ENCODE measurements at regions not wholly inside any gene's neighbourhood (a gene's known extent, or its start where the extent isn't known, plus 50 kb on each side); places are given as distances from the start of the nearest gene placed in this dataset.
"Not testable (repeated sequence)": the region's sequence is repeated elsewhere in the genome, so short reads cannot be mapped to it uniquely, and the experiment has no call there.

DNA sequence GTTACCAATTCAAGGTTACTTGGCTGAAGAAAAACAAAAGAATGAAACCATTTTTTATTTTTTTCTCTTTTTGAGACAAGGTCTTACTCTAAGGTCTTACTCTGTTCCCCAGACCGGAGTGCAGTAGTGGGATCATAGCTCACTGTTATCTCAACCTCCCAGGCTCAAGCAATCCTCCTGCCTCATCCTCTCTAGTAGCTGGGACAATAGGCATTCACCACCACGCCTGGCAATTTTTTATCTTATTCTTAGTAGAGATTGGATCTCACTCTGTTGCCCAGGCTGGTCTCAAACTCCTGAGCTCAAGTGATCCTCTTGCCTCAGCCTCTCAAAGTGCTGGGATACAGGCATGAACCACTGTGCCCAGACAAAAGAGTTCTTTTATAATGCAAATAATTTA lies 3732.0 kb upstream of the OR11H1 start:
- H3K4me2 ChIP-seq (ENCODE audit: insufficient read depth, low read length, poor library complexity, severe bottlenecking); H2BK5ac ChIP-seq (ENCODE audit: low read length); DNase-seq (ENCODE audit: low spot score); H3K18ac ChIP-seq (ENCODE audit: low read length); H3K36me3 ChIP-seq (replicated peaks in 1 of 2; ENCODE audit: control insufficient read depth in 2 of 2, insufficient read depth in 2 of 2, low read length in 2 of 2); H3K14ac ChIP-seq (ENCODE audit: low read length); H3K4me3 ChIP-seq (ENCODE audit: low read length in 2 of 2); H2AK5ac ChIP-seq (ENCODE audit: low read depth, low read length); H3K27me3 ChIP-seq (ENCODE audit: control insufficient read depth in 3 of 3, insufficient read depth in 3 of 3, low read depth in 1 of 3, low read length in 3 of 3); H2AFZ ChIP-seq (ENCODE audit: low read length); H4K91ac ChIP-seq (ENCODE audit: low read depth, low read length, poor library complexity); H3K9me3 ChIP-seq (replicated peaks in 1 of 2; ENCODE audit: control insufficient read depth in 2 of 2, insufficient read depth in 1 of 2, low read depth in 1 of 2, low read length in 2 of 2); H4K8ac ChIP-seq (ENCODE audit: low read depth, low read length); H3K4me1 ChIP-seq (ENCODE audit: control insufficient read depth in 2 of 2, insufficient read depth in 1 of 2, low read depth in 1 of 2, low read length in 2 of 2); H3K4ac ChIP-seq (ENCODE audit: low read length); H3K23ac ChIP-seq (ENCODE audit: low read depth, low read length, poor library complexity); H2BK12ac ChIP-seq (ENCODE audit: low read length); H3K27ac ChIP-seq (replicated peaks; ENCODE audit: low read length); H2BK120ac ChIP-seq (ENCODE audit: low read depth, low read length); H2BK15ac ChIP-seq (ENCODE audit: low read length); H3K79me1 ChIP-seq (ENCODE audit: low read depth, low read length); H3K9ac ChIP-seq (ENCODE audit: low read depth, low read length, poor library complexity): not testable (repeated sequence)
- no CpG with 5 or more reads among the region's 2 CpGs for WGBS, 2 donors (ENCODE audit: extremely low coverage in 2 of 2, insufficient read length in 2 of 2, insufficient replicate concordance in 1 of 2)

DNA sequence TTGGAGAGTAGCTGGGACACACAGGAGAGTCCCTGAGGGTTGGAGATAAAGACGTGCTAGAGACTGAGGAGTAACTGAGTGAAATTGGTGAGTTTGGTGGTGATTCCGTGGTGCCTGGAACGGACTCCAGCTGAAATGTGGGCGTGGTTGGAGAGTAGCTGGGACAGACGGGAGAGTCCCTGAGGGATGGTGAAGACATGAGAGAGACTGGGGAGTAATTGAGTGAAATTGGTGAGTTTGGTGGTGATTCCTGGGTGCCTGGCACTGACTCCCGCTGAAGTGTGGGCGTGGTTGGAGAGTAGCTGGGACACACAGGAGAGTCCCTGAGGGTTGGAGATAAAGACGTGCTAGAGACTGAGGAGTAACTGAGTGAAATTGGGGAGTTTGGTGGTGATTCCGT lies 3712.5 kb upstream of the OR11H1 start:
- H3K4me2 ChIP-seq (ENCODE audit: insufficient read depth, low read length, poor library complexity, severe bottlenecking); H3K18ac ChIP-seq (ENCODE audit: low read length); H2BK12ac ChIP-seq (ENCODE audit: low read length); H4K91ac ChIP-seq (ENCODE audit: low read depth, low read length, poor library complexity); H3K9ac ChIP-seq (ENCODE audit: low read depth, low read length, poor library complexity); H2BK5ac ChIP-seq (ENCODE audit: low read length); H3K14ac ChIP-seq (ENCODE audit: low read length); H3K4ac ChIP-seq (ENCODE audit: low read length); H2BK15ac ChIP-seq (ENCODE audit: low read length); H3K4me3 ChIP-seq (ENCODE audit: low read length in 2 of 2); H3K79me1 ChIP-seq (ENCODE audit: low read depth, low read length); H3K27me3 ChIP-seq (ENCODE audit: control insufficient read depth in 3 of 3, insufficient read depth in 3 of 3, low read depth in 1 of 3, low read length in 3 of 3); H3K4me1 ChIP-seq (ENCODE audit: control insufficient read depth in 2 of 2, insufficient read depth in 1 of 2, low read depth in 1 of 2, low read length in 2 of 2); H4K8ac ChIP-seq (ENCODE audit: low read depth, low read length); H2BK120ac ChIP-seq (ENCODE audit: low read depth, low read length); H3K9me3 ChIP-seq (replicated peaks in 1 of 2; ENCODE audit: control insufficient read depth in 2 of 2, insufficient read depth in 1 of 2, low read depth in 1 of 2, low read length in 2 of 2); H3K36me3 ChIP-seq (replicated peaks in 1 of 2; ENCODE audit: control insufficient read depth in 2 of 2, insufficient read depth in 2 of 2, low read length in 2 of 2); H3K27ac ChIP-seq (replicated peaks; ENCODE audit: low read length); H2AFZ ChIP-seq (ENCODE audit: low read length); H2AK5ac ChIP-seq (ENCODE audit: low read depth, low read length); H3K23ac ChIP-seq (ENCODE audit: low read depth, low read length, poor library complexity); DNase-seq (ENCODE audit: low spot score): not testable (repeated sequence)
- no CpG with 5 or more reads among the region's 9 CpGs for WGBS, 2 donors (ENCODE audit: extremely low coverage in 2 of 2, insufficient read length in 2 of 2, insufficient replicate concordance in 1 of 2)

- not testable (repeated sequence) for H2BK12ac ChIP-seq (ENCODE audit: low read length); H3K4me2 ChIP-seq (ENCODE audit: insufficient read depth, low read length, poor library complexity, severe bottlenecking); H3K4me1 ChIP-seq (ENCODE audit: control insufficient read depth in 2 of 2, insufficient read depth in 1 of 2, low read depth in 1 of 2, low read length in 2 of 2); H3K18ac ChIP-seq (ENCODE audit: low read length); H3K36me3 ChIP-seq (replicated peaks in 1 of 2; ENCODE audit: control insufficient read depth in 2 of 2, insufficient read depth in 2 of 2, low read length in 2 of 2); DNase-seq (ENCODE audit: low spot score); H3K9me3 ChIP-seq (replicated peaks in 1 of 2; ENCODE audit: control insufficient read depth in 2 of 2, insufficient read depth in 1 of 2, low read depth in 1 of 2, low read length in 2 of 2); H3K27ac ChIP-seq (replicated peaks; ENCODE audit: low read length); H2BK15ac ChIP-seq (ENCODE audit: low read length); H3K14ac ChIP-seq (ENCODE audit: low read length); H4K91ac ChIP-seq (ENCODE audit: low read depth, low read length, poor library complexity); H2AFZ ChIP-seq (ENCODE audit: low read length); H2AK5ac ChIP-seq (ENCODE audit: low read depth, low read length); H3K4ac ChIP-seq (ENCODE audit: low read length); H3K23ac ChIP-seq (ENCODE audit: low read depth, low read length, poor library complexity); H2BK120ac ChIP-seq (ENCODE audit: low read depth, low read length); H3K4me3 ChIP-seq (ENCODE audit: low read length in 2 of 2); H4K8ac ChIP-seq (ENCODE audit: low read depth, low read length); H3K79me1 ChIP-seq (ENCODE audit: low read depth, low read length); H3K9ac ChIP-seq (ENCODE audit: low read depth, low read length, poor library complexity); H2BK5ac ChIP-seq (ENCODE audit: low read length); H3K27me3 ChIP-seq (ENCODE audit: control insufficient read depth in 3 of 3, insufficient read depth in 3 of 3, low read depth in 1 of 3, low read length in 3 of 3)
- no CpG with 5 or more reads among the region's 5 CpGs for WGBS, 2 donors (ENCODE audit: extremely low coverage in 2 of 2, insufficient read length in 2 of 2, insufficient replicate concordance in 1 of 2)
Observed at GRCh38 chr22:11818845-11819244, 3709.1 kb upstream of the OR11H1 start.

GRCh38 chr22:11822326-11822725 lies 3705.7 kb upstream of the OR11H1 start:
- DNase-seq (ENCODE audit: low spot score); H3K4me3 ChIP-seq (ENCODE audit: low read length in 2 of 2); H3K79me1 ChIP-seq (ENCODE audit: low read depth, low read length); H2AFZ ChIP-seq (ENCODE audit: low read length); H3K4me2 ChIP-seq (ENCODE audit: insufficient read depth, low read length, poor library complexity, severe bottlenecking); H2BK12ac ChIP-seq (ENCODE audit: low read length); H3K9me3 ChIP-seq (replicated peaks in 1 of 2; ENCODE audit: control insufficient read depth in 2 of 2, insufficient read depth in 1 of 2, low read depth in 1 of 2, low read length in 2 of 2); H3K18ac ChIP-seq (ENCODE audit: low read length); H3K36me3 ChIP-seq (replicated peaks in 1 of 2; ENCODE audit: control insufficient read depth in 2 of 2, insufficient read depth in 2 of 2, low read length in 2 of 2); H2AK5ac ChIP-seq (ENCODE audit: low read depth, low read length); H2BK5ac ChIP-seq (ENCODE audit: low read length); H3K4me1 ChIP-seq (ENCODE audit: control insufficient read depth in 2 of 2, insufficient read depth in 1 of 2, low read depth in 1 of 2, low read length in 2 of 2); H4K8ac ChIP-seq (ENCODE audit: low read depth, low read length); H3K14ac ChIP-seq (ENCODE audit: low read length); H3K4ac ChIP-seq (ENCODE audit: low read length); H3K27ac ChIP-seq (replicated peaks; ENCODE audit: low read length); H3K9ac ChIP-seq (ENCODE audit: low read depth, low read length, poor library complexity); H2BK120ac ChIP-seq (ENCODE audit: low read depth, low read length); H2BK15ac ChIP-seq (ENCODE audit: low read length); H3K23ac ChIP-seq (ENCODE audit: low read depth, low read length, poor library complexity); H4K91ac ChIP-seq (ENCODE audit: low read depth, low read length, poor library complexity); H3K27me3 ChIP-seq (ENCODE audit: control insufficient read depth in 3 of 3, insufficient read depth in 3 of 3, low read depth in 1 of 3, low read length in 3 of 3): not testable (repeated sequence)
- WGBS, 2 donors (ENCODE audit: extremely low coverage in 2 of 2, insufficient read length in 2 of 2, insufficient replicate concordance in 1 of 2): no CpG with 5 or more reads among the region's 17 CpGs

Measured in neuronal stem cell (in vitro differentiated cells).